C1 segment of cervical spinal cord (tissue), 14 donors: ENCODE measurements at regions not wholly inside any gene's neighbourhood (a gene's known extent, or its start where the extent isn't known, plus 50 kb on each side); places are given as distances from the start of the nearest gene placed in this dataset.

ENCODE experiments used
- DNase-seq, 14 donors: peaks; one replicate each; lab custom pipeline; 2025; lab: John Stamatoyannopoulos, UW

DNA sequence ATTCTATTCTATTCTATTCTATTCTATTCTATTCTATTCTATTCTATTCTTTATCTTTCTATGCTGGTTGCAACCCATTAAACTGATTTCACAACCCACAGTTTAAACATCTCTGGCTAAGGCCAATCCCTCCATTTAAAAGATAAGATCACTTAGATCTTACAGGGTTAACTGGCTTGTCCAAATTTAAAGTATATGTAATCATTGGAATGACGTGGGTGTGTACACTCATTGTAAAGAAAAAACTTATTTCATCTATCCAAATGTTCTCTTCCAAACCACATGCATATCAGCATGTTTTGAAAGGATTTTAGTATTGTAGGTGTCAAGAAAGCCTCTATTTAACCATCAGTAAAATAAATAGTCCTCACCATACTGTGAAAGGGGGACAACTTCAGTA lies 299.6 kb upstream of the RUNX1 start:
- DNase-seq, result no peak

DNA sequence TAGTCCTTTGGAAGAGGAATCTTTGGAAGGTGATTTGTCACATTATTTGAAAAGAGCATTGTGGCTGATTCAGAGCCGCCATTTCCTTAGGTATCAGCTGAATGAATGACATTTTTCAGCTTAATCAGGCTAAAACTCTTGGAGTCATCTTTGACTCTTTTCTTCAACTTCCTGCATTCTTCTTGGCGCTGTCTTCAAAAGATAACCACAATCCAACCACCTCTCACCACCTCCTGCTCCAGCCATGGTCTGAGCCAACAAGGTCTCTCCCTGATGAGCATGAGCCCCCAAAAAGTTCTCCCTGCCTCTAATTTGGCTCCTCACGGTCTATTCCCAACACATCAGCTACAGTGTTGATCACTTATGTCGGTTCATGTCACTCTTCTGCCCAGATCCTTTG lies 297.6 kb upstream of the RUNX1 start:
- DNase-seq, result no peak

DNA sequence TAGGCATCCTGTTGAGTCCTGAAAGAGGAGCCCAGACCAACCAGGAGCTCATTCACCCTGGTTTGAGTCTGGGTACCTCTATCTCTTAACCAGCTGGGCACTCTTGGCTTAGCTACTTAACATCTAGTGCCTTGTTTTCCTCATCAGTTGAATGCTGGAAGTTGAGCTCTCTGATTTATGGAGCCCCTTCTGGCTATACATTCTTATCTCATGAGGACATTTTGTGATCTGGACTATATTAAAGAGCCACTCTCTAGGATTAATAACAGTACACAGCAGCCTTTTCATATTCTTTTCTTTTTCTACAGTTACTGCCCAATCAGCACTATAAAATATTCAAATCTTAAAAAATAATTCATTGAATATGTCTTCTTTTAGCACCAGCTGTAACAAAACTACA lies 296.9 kb upstream of the RUNX1 start:
- DNase-seq, result no peak

DNA sequence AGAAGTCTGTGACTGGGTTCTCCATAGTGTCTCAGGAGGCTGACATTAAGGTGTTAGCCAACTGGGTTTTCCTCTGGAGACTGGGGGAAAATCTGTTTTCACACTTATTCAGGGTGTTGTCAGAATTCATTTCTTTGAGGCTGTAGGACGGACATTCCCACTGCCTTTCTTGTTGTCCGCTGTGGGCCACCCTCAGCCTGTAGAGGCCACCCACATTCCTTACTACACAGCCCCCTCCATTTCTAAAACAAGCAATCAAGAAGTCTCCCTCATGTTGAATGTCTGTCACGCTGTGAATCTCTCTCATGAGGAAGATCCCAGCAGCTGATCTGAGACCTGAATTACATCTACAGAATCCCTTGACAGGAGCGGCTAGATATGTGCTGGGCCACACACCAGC lies 295.5 kb upstream of the RUNX1 start:
- no peak for DNase-seq

DNA sequence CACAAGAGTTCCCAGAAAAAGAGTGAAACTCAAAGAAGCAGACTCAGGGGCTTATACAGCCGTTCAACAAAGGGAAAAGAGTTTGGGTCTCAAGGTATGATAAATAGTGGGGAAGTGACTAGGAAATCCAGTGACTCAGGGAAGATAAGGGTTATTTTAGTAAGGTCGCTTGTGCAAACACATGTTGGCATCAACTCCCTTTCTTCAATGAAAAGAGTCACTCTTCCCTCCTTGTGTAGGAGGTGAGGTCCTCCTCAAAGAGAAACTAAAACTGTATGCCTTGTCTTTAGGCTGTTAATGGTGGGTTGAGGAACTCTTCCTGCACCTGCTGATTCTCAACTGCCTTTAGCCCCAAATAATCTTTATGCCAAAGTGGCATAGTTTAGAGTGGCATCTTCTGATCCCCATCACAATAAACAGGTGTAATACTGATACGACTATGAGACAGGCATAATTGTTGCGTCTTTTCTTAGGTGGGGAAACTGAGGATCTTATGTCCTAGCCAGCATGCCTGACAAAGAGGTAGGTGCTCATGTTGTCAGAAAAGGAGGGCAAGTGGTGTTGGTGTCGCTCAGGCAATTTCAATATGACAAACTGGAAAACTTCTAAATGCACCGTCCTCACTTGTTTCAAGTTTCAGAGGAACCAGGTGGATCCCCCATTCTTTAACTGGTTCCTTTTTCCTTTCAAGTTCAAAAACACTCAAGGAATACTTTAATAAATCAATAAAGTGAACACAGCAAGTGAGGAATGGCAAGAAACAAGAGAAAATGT lies 294.1 kb upstream of the RUNX1 start:
- no peak for DNase-seq

DNA sequence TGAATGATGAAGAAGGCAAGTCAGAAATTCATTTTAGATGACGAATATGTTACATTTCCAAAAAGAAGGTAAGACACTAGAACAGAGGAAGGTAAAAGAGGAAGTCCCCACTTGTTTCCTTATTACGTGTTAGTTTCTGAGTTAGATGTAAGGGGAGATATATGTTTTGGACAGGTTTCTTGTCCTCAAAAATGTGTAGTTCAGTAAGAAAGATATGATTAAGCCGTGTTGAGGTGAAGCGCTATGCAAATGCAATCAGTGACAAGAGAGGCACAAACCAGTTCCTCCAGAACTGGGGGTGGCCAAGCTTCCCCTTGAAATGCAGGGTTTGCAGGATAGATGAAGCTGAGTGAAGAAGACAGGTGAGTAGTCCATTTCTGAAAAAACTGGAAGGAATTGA lies 293.3 kb upstream of the RUNX1 start:
- DNase-seq, result no peak

DNA sequence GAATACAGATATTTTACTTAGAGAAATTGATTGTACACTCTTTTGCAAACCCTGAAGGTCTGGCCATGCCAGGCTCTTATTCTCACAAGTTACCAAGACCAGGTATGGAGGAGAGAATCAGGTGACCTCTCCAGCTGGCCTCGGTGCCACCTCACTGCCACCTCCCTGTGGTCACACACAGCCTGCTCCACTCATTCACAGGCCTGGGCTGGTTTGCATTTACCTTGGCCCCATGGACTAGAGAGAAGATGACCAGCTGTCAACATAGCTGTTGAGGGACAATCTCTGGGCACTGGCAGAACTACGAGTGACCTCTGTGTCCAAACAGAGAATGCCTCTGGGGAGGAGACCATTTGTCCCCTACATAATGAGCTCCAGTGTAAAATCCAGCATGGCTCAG lies 291.2 kb upstream of the RUNX1 start:
- DNase-seq, result no peak

DNA sequence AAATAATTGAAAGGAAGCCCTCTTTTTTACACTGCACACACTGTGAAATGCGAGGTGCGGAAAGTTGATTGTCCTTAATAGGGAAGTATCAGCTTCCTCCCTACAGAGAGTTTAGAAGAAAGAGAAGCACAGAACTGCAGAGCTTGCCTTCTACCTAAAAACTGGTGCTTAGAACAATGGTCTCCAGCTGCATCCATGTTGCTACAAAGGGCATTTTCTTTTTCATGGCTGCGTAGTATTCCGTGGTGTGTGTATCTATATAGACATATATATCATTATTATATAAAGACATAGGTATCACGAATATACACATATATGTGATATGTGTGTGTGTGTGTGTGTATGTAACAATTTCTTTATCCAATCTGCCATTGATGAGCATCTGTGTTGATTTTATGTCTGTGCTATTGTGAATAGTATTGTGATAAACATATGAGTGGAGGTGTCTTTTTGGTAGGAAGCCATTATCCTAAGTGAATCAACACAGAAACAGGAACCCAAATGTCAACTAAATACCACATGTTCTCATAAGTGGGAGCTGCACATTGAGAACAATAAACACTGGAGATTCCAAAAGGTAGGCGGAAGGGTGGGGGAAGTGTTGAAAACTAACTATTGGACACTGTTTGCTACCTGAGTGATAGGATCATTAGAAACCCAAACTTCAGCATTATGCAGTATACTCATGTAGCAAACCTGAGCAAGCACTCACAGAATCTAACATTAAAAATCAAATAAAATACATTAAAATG lies 290.0 kb upstream of the RUNX1 start:
- no peak for DNase-seq

DNA sequence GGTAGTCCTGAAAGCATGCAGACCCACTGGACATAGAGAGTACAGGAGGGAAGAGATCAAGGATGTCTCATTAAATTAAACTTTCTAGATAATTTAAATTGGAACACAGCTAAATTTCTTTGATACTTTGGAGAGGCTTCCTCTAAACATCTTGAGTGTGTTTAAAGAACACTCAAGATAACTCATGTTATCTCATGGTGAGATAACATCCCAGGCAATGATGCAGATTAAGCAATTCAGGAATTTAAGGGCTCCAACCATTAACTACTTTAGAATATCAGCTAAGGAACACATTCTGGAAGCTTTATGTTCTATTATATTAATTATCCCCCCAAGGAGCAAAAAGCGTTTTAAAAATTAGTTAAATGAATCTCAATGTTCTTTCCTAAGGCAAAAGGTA lies 289.2 kb upstream of the RUNX1 start:
- no peak for DNase-seq

DNA sequence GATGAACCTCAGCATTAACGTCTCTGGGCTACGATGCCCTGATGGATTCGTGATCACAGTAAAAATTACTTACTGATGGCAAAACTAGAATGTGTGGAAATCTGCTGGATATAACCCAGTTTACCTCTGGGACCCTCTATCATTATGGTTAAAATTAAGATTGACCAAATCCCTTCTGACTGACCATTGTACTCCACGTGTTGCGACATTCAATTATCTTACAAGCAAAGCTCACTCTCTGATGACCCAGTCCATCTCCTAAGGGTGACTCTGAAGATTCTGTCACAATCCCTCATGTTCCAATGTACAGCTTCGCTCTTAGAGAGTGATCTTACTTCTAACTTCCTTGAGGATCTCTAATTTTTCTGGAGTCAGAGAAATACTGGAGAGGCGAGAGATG lies 288.5 kb upstream of the RUNX1 start:
- DNase-seq, result no peak

DNA sequence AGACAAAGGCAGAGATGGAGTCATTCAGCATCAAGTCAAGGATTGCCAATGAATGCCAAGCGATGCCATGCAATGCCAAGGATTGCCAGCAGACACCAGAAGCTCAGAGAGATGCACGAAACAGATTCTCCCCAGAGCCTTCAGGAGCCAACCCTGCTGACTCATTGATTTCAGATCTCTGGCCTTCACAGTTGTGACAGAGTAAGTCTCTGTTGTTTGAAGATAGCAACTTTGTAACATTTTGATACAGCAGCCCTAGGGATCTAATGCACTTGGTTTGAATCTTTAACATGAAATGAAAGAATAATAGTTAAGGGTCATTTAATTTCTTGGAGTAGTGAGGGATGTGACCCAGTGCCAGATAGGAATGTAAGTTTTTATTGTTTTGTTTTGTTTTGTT lies 287.4 kb upstream of the RUNX1 start:
- DNase-seq, result no peak

DNA sequence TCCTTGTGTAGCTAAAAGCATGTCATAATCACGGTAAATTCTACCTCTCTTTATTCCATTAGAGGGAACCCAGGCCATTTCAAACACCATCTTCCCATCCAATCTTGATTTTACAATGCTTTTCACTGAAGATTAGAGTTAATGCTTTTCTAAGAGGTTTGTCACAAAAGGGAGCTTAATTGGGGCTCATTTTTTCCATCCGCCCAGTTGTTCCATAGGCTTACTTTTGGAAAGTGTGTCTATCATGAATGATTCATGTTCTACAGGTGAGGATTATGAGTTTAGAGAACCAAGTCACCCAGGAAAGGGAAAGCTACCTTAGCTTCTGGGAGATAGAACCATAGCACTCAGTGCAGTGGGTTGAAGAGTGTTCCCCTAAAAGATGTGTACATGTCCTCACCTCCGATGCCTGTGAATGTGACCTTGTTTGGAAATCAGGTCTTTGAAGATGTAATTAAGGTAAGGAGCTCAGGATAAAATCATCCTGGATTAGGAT lies 286.9 kb upstream of the RUNX1 start:
- no peak for DNase-seq

DNA sequence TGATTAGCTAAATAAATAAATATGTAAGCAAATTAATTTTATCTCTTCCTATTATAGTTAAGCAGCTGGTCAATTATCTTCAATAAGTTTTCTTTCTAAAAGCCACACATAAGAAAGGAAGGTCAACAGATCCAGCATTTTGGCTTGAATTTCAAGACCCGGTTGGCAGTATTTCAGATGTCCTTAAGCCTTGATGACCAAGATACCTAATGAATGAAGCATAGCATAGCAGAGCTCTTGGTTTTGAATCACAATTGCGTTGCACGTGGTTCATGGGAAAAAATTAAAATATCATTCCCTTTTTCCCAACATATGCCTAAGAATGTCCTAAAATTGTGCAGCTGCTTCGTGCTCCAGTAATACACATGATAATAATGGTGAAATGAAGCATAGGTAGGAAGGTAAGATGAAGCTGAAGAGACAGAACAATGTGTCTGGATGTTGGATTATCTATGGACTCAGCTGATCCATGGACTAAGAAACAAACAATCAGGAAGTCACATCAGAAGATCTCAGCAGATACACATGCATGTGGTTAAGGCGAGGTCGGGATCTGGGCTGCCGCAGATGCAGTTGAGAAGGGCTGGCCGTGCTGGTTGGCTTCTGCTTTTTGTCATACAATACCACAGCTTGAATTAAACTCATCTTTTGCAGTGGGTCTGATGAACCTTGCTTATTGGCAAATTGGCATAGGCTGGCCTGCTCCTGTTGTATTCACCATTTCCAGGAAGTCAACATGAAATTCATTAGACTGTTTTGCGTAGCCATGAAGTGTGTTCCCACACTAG lies 284.9 kb upstream of the RUNX1 start:
- DNase-seq, result no peak

DNA sequence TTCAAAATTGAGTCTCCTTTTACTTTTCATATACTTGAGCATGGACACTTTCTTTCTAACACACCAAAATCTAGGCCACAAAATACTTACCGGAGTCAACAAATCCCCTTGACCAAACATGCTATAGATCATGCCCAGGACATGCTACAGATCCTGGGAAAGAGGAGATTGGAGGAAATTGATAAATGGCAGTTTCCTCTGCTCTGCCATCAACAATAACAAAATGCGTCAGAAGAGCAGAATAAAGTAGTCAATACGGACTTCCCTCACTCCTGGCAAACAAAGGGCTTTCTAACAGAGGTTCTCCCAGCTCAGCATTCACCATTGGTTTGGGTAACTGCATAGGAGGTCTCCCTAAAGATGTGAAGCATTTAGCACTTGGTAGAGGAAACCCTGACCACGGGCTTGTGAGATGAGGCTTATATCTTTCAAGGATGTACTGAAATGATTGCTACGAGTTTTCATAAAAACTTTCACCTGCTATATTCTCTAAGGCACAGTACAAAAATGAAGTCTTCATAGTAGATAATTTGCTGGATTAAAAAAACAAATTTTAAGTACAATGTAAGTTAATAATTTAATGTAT lies 283.8 kb upstream of the RUNX1 start:
- DNase-seq, result no peak

DNA sequence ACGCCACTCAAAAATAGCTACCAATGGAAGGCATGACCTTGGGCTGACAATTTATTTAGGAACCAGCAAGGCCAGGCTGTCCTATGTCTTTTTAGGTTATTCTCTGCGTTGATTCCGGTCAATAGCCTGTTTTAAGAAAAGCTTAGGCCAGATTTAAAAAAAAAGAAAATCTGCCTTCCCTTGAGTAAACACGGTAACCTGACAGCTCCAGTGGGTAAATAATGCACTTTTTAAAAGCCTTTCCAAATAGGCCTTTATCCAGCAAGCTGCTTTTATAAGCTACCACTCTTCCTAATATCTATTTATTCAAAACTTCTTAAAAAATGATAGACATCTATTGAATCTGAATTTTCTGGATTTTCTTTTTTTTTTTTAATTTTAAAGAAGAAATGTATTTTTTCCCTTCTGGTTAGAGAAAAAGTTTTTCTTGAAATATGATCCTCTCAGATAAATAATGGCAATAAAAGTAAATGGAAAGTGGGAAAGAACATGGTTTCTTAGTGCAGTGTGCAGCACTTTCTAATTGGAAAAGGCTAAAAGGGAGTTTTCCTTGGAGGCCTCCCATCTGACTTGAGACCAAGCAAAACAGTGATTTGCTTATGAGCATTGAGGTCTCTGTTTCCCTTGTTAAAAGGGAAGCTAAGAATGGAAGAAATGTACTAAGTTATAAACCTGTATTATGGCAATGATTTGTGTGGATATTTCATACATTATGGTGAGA lies 281.0 kb upstream of the RUNX1 start:
- DNase-seq, result no peak

DNA sequence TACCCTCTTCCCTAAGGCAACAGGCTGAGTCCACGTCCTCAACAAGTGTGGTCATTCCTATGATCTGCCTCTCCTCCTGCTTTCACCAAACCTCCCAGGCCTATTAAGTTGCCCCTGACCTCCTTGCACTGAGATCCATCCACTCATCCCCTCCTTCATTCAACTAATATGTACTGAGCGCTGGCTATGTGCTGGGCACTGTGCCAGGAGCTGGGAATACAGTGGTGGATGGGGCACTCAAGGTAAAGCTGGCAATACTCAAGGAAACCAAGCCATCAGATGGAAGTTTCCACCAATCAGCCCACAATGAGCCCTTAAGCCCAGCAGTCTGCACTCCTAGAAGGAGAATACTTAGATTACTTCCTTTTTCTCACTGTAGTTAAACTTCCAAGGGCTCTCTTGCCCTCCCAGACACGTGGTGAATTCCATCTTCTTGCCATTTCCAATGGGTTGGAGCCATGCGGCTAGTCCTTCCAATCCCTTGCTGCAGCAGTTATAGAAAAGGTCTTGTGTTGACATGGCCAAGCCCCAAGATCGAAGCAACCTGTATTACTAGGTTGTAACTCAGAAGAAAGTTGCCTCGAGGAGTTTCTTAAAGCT lies 279.9 kb upstream of the RUNX1 start:
- DNase-seq, result no peak

DNA sequence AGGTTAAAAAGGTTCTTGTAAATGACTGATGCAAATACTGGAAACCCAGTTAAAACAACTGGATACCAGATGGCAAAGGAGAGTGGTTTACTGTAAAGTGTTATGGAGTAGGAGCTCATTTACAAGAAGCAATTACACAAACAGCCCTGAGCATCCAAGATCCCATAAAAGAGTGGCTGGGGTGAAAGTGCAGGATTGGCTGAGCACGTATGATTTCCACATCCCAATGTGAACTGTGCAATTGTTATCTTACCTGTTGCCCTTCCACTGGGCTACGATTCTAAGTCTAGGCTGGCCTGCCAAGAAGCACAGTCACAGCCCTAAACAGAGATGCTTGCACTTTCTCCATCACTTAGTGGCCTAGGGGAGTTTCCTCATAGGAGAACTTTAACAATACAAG lies 277.6 kb upstream of the RUNX1 start:
- no peak for DNase-seq

DNA sequence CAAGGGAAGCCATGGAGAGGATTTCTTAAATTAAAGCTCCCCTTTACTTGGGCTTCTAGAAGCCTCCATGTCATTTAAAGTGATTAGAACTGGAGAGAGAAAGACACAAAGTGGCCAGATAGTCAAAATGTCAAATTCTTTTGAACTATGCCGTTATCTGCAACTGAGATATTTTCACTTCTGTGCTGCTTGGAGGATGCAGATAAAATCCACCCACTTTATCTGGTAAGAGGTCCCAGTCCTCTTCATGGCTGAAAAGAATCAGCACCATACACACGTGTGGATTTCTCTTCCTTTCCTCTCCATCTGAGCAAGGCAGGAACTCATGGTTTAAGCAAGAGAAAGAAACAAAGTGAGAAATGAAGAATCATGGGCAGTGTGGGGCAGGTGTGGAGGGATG lies 276.9 kb upstream of the RUNX1 start:
- DNase-seq, result no peak

DNA sequence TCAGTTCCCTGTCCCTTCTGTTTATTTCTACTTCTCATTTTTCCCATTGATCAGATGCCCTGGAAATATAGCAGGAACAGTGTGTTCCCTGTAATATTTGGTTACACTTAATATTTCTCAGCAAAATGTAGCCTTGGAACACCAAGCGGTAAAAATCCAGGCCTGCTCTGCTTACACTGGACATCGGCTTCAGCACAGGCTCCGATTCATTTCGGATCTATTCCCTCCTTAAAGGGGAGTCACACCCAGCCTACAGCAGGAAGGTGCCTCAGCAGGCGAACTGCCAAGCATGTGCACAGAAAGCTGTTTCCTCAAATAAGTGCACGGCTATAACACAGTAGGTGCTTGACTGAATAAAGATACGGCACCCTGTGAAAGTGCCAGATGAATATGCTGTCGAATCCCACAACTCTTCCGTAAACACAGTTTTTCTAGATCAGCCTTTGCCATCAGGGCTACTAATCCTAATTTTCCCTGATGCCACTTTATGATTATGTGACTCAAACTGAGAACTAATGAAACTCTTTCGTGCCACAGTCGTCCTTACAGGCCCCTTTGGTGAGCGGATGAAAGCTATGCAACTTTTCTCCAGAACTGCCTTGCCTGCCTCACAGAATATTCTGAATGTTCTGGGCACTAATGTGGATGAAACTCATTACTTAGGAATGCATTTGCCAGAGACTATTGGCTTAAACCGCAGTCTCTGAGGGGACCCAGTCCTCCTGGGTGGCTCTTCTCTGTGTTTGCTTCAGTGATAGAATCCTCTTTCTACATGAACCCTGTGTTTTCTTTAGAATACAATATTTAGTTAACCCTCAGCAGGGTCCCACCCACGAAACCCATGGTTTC lies 275.5 kb upstream of the RUNX1 start:
- no peak for DNase-seq

DNA sequence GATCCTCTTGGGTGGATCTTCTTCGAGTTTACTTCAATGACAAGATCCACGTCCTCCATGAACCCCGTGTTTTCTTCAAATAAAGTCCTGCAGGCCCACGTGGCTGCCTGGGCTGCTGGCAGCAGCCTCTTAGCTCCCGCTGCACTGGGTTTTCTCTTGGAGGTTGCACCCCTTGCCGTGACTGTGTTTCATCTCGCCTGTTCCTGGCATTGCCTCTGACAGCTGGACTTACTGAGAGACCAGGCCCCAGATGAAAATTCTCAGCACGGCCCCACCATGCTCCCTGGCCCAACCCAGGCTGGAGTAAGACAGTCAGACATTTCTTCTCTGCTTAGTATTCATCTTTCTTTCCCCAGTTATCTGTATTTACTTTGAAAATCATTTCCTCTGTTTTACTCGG lies 274.8 kb upstream of the RUNX1 start:
- DNase-seq, result peak in 1 of 14 donors; percentile 9
